HFF-Myc (cell line): ENCODE measurements at regions not wholly inside any gene's neighbourhood (a gene's known extent, or its start where the extent isn't known, plus 50 kb on each side); places are given as distances from the start of the nearest gene placed in this dataset.
A peak's percentile ranks its signal among the peaks of the same experiment; 100 is the strongest.

ENCODE experiments used
- DNase-seq: peaks from one replicate; pipeline ENCODE4 v3.0.0-alpha.2; 2011; ENCODE audit warnings: low read depth; ENCODE audit errors: extremely low read depth
- H3K4me3 ChIP-seq: replicated peaks from 2 replicates; pipeline ENCODE4 v1.5.1; 2011; ENCODE audit warnings: low read depth, mild to moderate bottlenecking, control low read depth, low read length
- CTCF ChIP-seq: IDR thresholded peaks from 2 replicates; pipeline ENCODE4 v1.5.1; 2012; ENCODE audit warnings: mild to moderate bottlenecking, low read depth, low read length, control low read depth; ENCODE audit errors: missing control alignments

- DNase-seq: no peak
- no peak overlapping the region for H3K4me3 ChIP-seq
- no peak for TF ChIP-seq CTCF
These were observed 298.6 kb downstream of the ZNF536 start for GRCh38 chr19:30670562-30671366.

- no peak overlapping the region for H3K4me3 ChIP-seq
- no peak for TF ChIP-seq CTCF
- DNase-seq: no peak
These were observed 297.8 kb downstream of the ZNF536 start for GRCh38 chr19:30670011-30670329.

- peak; percentile 87 for TF ChIP-seq CTCF
These were observed 297.3 kb downstream of the ZNF536 start for GRCh38 chr19:30669329-30670010.

GRCh38 chr19:30668521-30669155 lies 296.5 kb downstream of the ZNF536 start:
- H3K4me3 ChIP-seq: no peak overlapping the region
- no peak for TF ChIP-seq CTCF
- no peak for DNase-seq

More at GRCh38 chr19:30669329-30670010, 297.3 kb downstream of the ZNF536 start:
- no peak for DNase-seq
- H3K4me3 ChIP-seq: no peak overlapping the region

GRCh38 chr19:30667746-30668145 lies 295.6 kb downstream of the ZNF536 start:
- no peak overlapping the region for H3K4me3 ChIP-seq
- no peak for TF ChIP-seq CTCF
- DNase-seq: no peak

- H3K4me3 ChIP-seq: no peak overlapping the region
- no peak for DNase-seq
- TF ChIP-seq CTCF: no peak
These were observed 295.0 kb downstream of the ZNF536 start for GRCh38 chr19:30667227-30667626.
